HG02938 (cell line): ENCODE measurements at regions not wholly inside any gene's neighbourhood (a gene's known extent, or its start where the extent isn't known, plus 50 kb on each side); places are given as distances from the start of the nearest gene placed in this dataset.
"Not testable (repeated sequence)": the region's sequence is repeated elsewhere in the genome, so short reads cannot be mapped to it uniquely, and the experiment has no call there.

ENCODE experiments used
- ATAC-seq: cut with Tn5 transposase; IDR thresholded peaks from one replicate; pipeline ENCODE4 v1.9.1; 2021; ENCODE audit warnings: mild to moderate bottlenecking, moderate library complexity; ENCODE audit not compliant: unreplicated experiment

- ATAC-seq = no peak
These were observed 76.6 kb upstream of the PMEPA1 start for GRCh38 chr20:57786304-57786932.

GRCh38 chr20:57785720-57786119 is 75.9 kb upstream of the PMEPA1 start:
- ATAC-seq = no peak

GRCh38 chr20:57785061-57785460 is 75.2 kb upstream of the PMEPA1 start:
- ATAC-seq = no peak

GRCh38 chr20:57783956-57784837 is 74.4 kb upstream of the PMEPA1 start:
- ATAC-seq = no peak

- no peak for ATAC-seq
These were observed 73.4 kb upstream of the PMEPA1 start for GRCh38 chr20:57783196-57783595.

- ATAC-seq = no peak
These were observed 72.8 kb upstream of the PMEPA1 start for GRCh38 chr20:57782631-57783041.

- ATAC-seq = no peak
These were observed 72.1 kb upstream of the PMEPA1 start for GRCh38 chr20:57781901-57782300.

GRCh38 chr20:57780906-57781305 is 71.1 kb upstream of the PMEPA1 start:
- no peak for ATAC-seq

GRCh38 chr20:57780398-57780797 is 70.6 kb upstream of the PMEPA1 start:
- no peak for ATAC-seq

GRCh38 chr20:57779401-57780003 is 69.7 kb upstream of the PMEPA1 start:
- no peak for ATAC-seq

GRCh38 chr20:57777911-57778310 is 68.1 kb upstream of the PMEPA1 start:
- no peak for ATAC-seq

- no peak for ATAC-seq
These were observed 65.1 kb upstream of the PMEPA1 start for GRCh38 chr20:57774951-57775350.

GRCh38 chr20:57774111-57774880 is 64.5 kb upstream of the PMEPA1 start:
- ATAC-seq = no peak

- ATAC-seq = no peak
These were observed 63.4 kb upstream of the PMEPA1 start for GRCh38 chr20:57773059-57773815.

GRCh38 chr20:57772349-57772964 is 62.6 kb upstream of the PMEPA1 start:
- ATAC-seq = no peak

GRCh38 chr20:57770852-57771720 is 61.3 kb upstream of the PMEPA1 start:
- ATAC-seq = no peak

- ATAC-seq = not testable (repeated sequence)
These were observed 60.6 kb upstream of the PMEPA1 start for GRCh38 chr20:57770401-57770800.

GRCh38 chr20:57769756-57770155 is 59.9 kb upstream of the PMEPA1 start:
- no peak for ATAC-seq

- no peak for ATAC-seq
These were observed 58.7 kb upstream of the PMEPA1 start for GRCh38 chr20:57768519-57768918.
